Mucosa of stomach (tissue), 1 donor: ENCODE measurements at regions not wholly inside any gene's neighbourhood (a gene's known extent, or its start where the extent isn't known, plus 50 kb on each side); places are given as distances from the start of the nearest gene placed in this dataset.

Source experiments
- H3K27me3 ChIP-seq: one replicate; pipeline ENCODE4 v1.7.0; 2013; ENCODE audit warnings: mild to moderate bottlenecking, low read length; ENCODE audit not compliant: control insufficient read depth, insufficient read depth
- H3K36me3 ChIP-seq: one replicate; pipeline ENCODE4 v1.7.0; 2013; ENCODE audit warnings: low read length; ENCODE audit not compliant: control insufficient read depth, insufficient read depth
- H3K4me1 ChIP-seq: one replicate; pipeline ENCODE4 v1.7.0; 2013; ENCODE audit warnings: mild to moderate bottlenecking, low read length; ENCODE audit not compliant: control insufficient read depth, insufficient read depth
- H3K4me3 ChIP-seq: one replicate; pipeline ENCODE4 v1.7.0; 2013; ENCODE audit warnings: low read length
- H3K9ac ChIP-seq: one replicate; pipeline ENCODE4 v1.7.0; 2013; ENCODE audit warnings: mild to moderate bottlenecking, low read length, moderate library complexity
- H3K9me3 ChIP-seq: one replicate; pipeline ENCODE4 v1.7.0; 2013; ENCODE audit warnings: mild to moderate bottlenecking, low read length, moderate library complexity; ENCODE audit not compliant: control insufficient read depth
- donor health status: Pancreatic carcinoma.

GRCh38 chr5:74054641-74055421, 428.8 kb downstream of the ARHGEF28 start:
- Histone ChIP-seq H3K9ac (no peak overlapping the region), H3K4me3 (no peak overlapping the region), H3K4me1 (no peaks in the 10 kb centered on the region), H3K36me3 (no peaks in the 10 kb centered on the region), H3K27me3 (no peaks in the 10 kb centered on the region), H3K9me3 (no peaks in the 10 kb centered on the region)

- H3K4me1 ChIP-seq = no peaks in the 10 kb centered on the region
- H3K9ac ChIP-seq = no peak overlapping the region
- no peaks in the 10 kb centered on the region for H3K27me3 ChIP-seq
- H3K9me3 ChIP-seq = no peaks in the 10 kb centered on the region
- H3K4me3 ChIP-seq = no peak overlapping the region
- no peaks in the 10 kb centered on the region for H3K36me3 ChIP-seq
Measured at GRCh38 chr5:74054139-74054538, 428.1 kb downstream of the ARHGEF28 start.

GRCh38 chr5:74052441-74053221, 426.6 kb downstream of the ARHGEF28 start:
- no peak overlapping the region for H3K9ac ChIP-seq
- no peaks in the 10 kb centered on the region for H3K9me3 ChIP-seq
- no peaks in the 10 kb centered on the region for H3K4me1 ChIP-seq
- H3K36me3 ChIP-seq = no peaks in the 10 kb centered on the region
- H3K4me3 ChIP-seq = no peak overlapping the region
- no peaks in the 10 kb centered on the region for H3K27me3 ChIP-seq

- Histone ChIP-seq H3K4me3 (no peak overlapping the region), H3K4me1 (no peaks in the 10 kb centered on the region), H3K9ac (no peak overlapping the region), H3K36me3 (no peaks in the 10 kb centered on the region), H3K9me3 (no peaks in the 10 kb centered on the region), H3K27me3 (no peaks in the 10 kb centered on the region)
Measured at GRCh38 chr5:74051076-74051475, 425.1 kb downstream of the ARHGEF28 start.

- H3K27me3 ChIP-seq = peaks cover 9% of the 10 kb centered on the region
- H3K9me3 ChIP-seq = no peaks in the 10 kb centered on the region
- H3K4me3 ChIP-seq = no peak overlapping the region
- no peaks in the 10 kb centered on the region for H3K4me1 ChIP-seq
- no peaks in the 10 kb centered on the region for H3K36me3 ChIP-seq
- no peak overlapping the region for H3K9ac ChIP-seq
Measured at GRCh38 chr5:74044936-74045335, 418.9 kb downstream of the ARHGEF28 start.

- H3K4me3 ChIP-seq = no peak overlapping the region
- H3K4me1 ChIP-seq = no peaks in the 10 kb centered on the region
- peaks cover 9% of the 10 kb centered on the region for H3K27me3 ChIP-seq
- no peak overlapping the region for H3K9ac ChIP-seq
- H3K36me3 ChIP-seq = no peaks in the 10 kb centered on the region
- no peaks in the 10 kb centered on the region for H3K9me3 ChIP-seq
Measured at GRCh38 chr5:74042959-74043358, 417.0 kb downstream of the ARHGEF28 start.

GRCh38 chr5:74042559-74042958, 416.6 kb downstream of the ARHGEF28 start:
- Histone ChIP-seq H3K27me3 (peaks cover 9% of the 10 kb centered on the region), H3K9ac (no peak overlapping the region), H3K9me3 (no peaks in the 10 kb centered on the region), H3K36me3 (no peaks in the 10 kb centered on the region), H3K4me3 (no peak overlapping the region), H3K4me1 (no peaks in the 10 kb centered on the region)

- H3K9ac ChIP-seq = no peak overlapping the region
- H3K27me3 ChIP-seq = peaks cover 9% of the 10 kb centered on the region
- no peaks in the 10 kb centered on the region for H3K4me1 ChIP-seq
- H3K36me3 ChIP-seq = no peaks in the 10 kb centered on the region
- no peaks in the 10 kb centered on the region for H3K9me3 ChIP-seq
- H3K4me3 ChIP-seq = no peak overlapping the region
Measured at GRCh38 chr5:74041913-74042312, 415.9 kb downstream of the ARHGEF28 start.

GRCh38 chr5:74040811-74041491, 415.0 kb downstream of the ARHGEF28 start:
- H3K9ac ChIP-seq = no peak overlapping the region
- H3K27me3 ChIP-seq = peaks cover 9% of the 10 kb centered on the region
- H3K9me3 ChIP-seq = no peaks in the 10 kb centered on the region
- no peak overlapping the region for H3K4me3 ChIP-seq
- no peaks in the 10 kb centered on the region for H3K4me1 ChIP-seq
- no peaks in the 10 kb centered on the region for H3K36me3 ChIP-seq

- no peaks in the 10 kb centered on the region for H3K4me1 ChIP-seq
- H3K9me3 ChIP-seq = no peaks in the 10 kb centered on the region
- no peak overlapping the region for H3K9ac ChIP-seq
- H3K4me3 ChIP-seq = no peak overlapping the region
- peaks cover 9% of the 10 kb centered on the region for H3K27me3 ChIP-seq
- no peaks in the 10 kb centered on the region for H3K36me3 ChIP-seq
Measured at GRCh38 chr5:74040065-74040551, 414.1 kb downstream of the ARHGEF28 start.

- H3K4me3 ChIP-seq = no peak overlapping the region
- H3K4me1 ChIP-seq = no peaks in the 10 kb centered on the region
- H3K27me3 ChIP-seq = peaks cover 4% of the 10 kb centered on the region
- no peak overlapping the region for H3K9ac ChIP-seq
- no peaks in the 10 kb centered on the region for H3K36me3 ChIP-seq
- no peaks in the 10 kb centered on the region for H3K9me3 ChIP-seq
Measured at GRCh38 chr5:74037321-74037720, 411.3 kb downstream of the ARHGEF28 start.

- Histone ChIP-seq H3K27me3 (peaks cover 8% of the 10 kb centered on the region), H3K36me3 (no peaks in the 10 kb centered on the region), H3K9ac (no peak overlapping the region), H3K4me3 (no peak overlapping the region), H3K4me1 (no peaks in the 10 kb centered on the region), H3K9me3 (no peaks in the 10 kb centered on the region)
Measured at GRCh38 chr5:74035521-74035937, 409.5 kb downstream of the ARHGEF28 start.
